ENCODE measurements at regions not wholly inside any gene's neighbourhood (a gene's known extent, or its start where the extent isn't known, plus 50 kb on each side); places are given as distances from the start of the nearest gene placed in this dataset.

DNA sequence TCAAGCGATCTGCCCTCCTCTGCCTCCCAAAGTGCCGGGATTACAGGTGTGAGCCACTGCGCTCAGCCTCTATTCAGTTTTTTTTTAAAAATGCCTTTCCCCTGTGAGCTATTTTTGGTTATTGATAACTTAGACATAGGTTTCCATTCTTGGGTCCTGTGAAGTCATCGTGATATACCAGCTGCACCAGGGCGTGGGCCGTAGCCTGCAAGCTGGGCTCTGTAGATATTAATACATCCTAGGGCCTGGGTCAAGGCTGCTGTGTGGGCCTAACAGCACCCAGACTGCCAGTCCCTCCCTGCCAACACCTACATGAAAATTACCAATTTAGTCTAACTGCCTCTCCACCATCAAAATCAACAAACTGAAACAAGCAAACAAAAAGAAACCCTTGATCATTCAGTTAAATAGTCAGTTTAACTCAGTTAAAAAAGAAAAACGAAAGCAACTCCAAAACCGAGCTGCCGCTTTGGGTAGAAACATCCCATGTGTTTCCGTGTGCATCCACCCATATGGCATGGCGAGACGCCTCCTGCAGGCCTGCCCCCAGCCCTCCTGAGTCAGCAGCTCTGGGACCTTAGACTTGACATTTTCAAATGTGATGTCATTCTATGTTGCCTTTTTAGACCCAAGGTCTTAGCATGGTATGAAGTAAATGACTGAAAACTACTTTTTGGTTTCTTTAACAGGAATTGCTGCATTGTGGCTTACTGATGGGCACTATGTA lies 330.2 kb downstream of the GLRX3 start:
- DNase-seq: no peak

DNA sequence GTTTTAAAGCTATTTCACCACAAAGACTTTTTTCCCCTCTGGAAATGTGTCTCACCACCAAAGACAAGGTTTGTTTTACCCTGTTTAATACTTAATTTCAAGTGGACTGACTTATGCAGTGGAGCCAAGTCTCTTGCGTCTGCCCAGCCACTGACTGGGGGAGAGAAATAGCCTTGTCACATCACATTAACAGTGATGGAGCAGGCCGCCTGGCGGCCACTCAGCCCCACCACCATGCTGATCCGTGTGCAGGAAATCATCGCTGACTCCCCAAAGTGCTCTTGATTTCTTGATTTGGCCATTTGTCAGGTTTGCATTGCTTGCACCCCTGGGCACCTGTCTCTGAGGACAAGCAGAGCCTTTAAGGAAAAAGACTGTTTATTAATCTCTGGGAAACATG lies 334.1 kb downstream of the GLRX3 start:
- no peak for DNase-seq

GRCh38 chr10:130470973-130471372 lies 334.8 kb downstream of the GLRX3 start:
- DNase-seq: no peak

- no peak for DNase-seq
Measured at GRCh38 chr10:130471486-130471885, 335.3 kb downstream of the GLRX3 start.

GRCh38 chr10:130472236-130472635 lies 336.0 kb downstream of the GLRX3 start:
- no peak for DNase-seq

GRCh38 chr10:130474591-130474990 lies 338.4 kb downstream of the GLRX3 start:
- DNase-seq: no peak

DNA sequence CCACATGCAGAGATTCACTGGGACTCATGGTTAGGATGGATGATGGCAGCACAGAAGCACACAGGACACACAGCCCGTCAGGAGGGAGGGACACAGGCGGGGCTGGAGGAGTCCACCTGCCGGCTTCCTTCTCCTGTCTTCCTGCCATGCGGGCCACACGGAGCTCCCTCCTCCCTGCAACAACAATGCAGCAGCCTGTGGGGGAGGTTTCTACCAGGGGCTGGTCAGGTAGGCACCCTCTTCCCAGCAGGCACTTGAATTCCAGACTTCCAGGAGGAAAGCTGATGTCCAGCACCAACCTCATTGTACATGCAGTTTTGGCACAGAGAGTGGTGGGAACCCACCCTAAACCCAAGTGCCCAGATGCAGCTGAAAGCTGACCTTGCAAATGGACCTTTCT lies 341.2 kb downstream of the GLRX3 start:
- no peak for DNase-seq

DNA sequence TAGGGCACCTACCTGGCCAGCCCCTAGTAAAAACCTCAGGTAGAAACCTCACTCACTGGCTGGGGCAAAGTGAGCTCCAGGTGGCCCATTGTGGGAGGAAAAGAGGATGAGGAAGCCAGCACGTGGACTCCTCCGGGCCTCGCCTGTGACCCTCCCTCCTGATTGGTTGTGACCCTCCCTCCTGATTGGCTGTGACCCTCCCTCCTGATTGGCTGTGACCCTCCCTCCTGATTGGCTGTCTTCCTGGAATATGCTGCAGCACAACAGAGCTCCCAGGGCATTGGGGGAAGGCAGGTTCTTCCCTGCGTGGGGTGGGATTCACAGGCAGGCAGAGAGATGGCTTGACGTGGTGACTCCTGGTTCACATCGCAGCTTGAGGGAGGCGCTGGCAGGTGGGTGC lies 343.0 kb downstream of the GLRX3 start:
- no peak for DNase-seq

- no peak for DNase-seq
Measured at GRCh38 chr10:130479926-130480325, 343.7 kb downstream of the GLRX3 start.

GRCh38 chr10:130480491-130480890 lies 344.3 kb downstream of the GLRX3 start:
- no peak for DNase-seq

DNA sequence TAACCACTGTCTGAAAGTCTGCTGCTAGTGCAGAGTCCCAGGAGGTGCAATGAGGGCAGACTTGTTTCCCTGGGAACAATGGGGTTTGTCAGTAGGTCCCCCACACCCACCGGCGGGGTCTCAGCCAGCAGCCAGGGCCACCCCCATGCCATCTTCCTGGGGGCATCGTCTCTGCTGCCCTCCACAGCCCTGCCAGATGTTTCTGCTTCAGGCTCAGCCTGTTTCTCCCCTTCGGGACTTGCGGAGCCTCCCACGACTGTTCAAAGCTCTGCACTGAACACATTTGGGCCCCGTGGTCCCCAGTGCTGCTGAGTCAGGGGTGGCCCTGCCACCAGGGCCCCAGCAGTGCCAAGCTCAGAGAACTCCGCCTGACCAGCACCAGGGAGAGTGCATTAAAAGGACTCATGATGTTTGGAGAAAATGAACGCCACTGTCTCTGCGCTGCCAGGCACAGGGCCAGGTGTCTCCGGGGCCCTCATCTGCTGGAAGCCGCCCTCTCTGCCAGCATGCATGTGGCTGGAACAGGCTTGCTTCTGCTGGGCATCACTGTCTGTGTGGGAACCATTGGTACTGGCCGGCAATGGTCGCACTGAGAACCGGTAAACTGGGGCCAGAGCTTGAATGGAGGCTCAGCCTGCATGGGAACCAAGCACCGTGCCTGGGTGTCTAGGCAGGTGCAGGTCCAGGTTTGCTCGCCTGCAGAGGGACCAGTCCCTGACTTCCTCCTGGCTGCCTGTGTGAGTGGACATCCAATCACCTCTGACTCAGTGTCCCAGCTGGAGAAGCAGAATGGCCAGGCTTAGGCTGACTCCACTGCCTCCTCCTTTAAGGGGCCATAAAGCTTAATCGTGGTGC lies 345.1 kb downstream of the GLRX3 start:
- no peak for DNase-seq

DNA sequence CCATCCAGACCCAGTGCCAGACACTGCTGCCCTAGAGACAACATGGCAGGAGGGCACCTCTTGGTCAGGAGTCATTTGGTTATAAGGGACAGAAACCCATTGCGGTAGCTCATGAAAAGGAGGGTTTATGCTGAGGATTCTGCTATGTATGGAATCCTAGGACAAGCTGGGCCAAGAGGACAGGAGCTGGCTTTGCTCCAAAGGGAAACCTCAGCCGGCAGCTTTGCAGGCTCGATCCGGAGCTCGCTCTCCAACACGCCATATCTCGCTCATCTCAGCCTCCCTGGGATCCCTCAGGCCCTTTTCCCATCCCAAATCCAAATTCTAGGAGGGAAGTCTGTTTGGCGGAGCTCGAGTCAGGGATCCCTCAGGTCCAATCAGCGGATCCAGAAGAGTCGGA lies 345.7 kb downstream of the GLRX3 start:
- no peak for DNase-seq

GRCh38 chr10:130483691-130484467 lies 347.7 kb downstream of the GLRX3 start:
- DNase-seq: no peak

GRCh38 chr10:130484468-130485180 lies 348.4 kb downstream of the GLRX3 start:
- no peak for DNase-seq

DNA sequence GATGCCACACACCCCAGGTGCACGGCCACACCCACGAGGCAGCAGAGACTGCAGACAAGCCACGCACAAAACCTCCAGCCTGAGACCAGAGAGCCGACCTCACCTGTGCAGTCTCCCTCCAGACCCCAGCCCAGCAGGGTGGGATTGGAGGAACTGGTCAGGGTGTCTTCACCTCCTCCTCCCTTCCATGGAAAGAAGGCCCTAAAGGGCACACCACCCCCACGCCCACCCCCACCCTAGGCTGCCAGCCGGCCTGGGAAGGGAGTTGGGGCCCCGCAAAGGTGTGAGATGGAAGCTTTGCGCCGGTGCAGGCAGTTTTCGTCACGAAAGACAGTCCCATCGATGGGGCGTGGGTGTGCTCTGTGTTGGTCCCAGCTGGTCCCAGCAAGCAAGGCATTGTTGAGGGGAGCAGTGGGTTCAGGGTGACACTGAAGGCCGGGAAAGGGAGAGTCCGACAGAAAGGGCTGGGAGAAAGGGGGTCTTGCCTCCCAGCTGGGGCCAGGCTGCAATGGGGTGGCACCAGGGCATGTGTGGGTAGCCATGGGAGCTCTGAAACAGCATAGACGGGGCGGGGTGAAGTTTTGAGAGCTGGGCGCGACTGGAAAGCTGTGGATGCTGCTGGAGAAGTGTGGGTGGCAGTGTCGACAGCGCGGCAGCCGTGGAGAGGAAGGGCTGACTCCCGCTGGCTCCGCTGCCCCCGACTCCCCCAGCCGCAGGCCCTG lies 349.2 kb downstream of the GLRX3 start:
- no peak for DNase-seq

DNA sequence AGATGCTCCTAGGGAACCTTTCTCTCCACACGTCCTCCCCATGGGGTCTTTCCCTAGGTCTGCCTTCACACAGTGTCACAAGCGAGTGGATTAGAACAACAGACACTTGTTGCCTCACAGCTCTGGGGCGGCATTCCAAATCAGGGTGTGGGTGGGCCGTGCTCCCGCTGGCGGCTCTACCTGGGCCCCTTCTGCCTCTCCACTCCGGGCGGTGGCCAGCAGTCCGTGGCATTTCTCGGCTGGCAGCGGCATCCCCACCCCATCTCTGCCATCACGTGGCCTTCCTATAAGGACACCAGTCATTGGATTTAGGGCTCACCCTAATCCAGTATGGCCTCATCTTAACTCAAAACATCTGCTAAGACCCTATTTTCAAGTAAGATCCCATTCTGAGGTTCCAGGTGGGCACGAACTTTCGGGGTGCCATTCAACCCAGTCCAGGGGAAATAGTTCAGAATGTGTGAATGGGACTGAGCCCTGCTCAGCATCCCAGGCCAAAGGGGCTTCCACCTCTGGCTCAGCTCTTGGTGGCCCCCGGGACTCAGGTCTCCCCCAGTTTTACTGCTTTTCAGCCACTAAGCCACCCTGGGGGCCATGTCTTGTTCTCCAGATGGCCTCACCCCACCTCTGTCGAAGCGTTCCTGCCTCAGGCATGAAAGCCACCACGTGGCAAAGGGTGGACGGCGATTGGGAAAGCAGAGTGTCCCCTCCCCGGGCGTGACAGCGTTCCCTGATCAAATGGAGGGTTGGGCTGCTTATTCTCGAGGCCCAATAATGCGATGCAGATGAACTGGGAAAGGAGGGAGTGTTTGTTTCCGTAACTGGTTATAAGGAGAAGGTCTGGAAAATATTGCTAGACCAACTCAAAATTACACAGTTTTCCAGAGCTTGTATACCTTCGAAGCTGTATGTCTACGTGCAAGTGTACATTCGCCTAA lies 350.0 kb downstream of the GLRX3 start:
- no peak for DNase-seq

- no peak for DNase-seq
Measured at GRCh38 chr10:130486906-130487305, 350.7 kb downstream of the GLRX3 start.

GRCh38 chr10:130487566-130487965 lies 351.4 kb downstream of the GLRX3 start:
- no peak for DNase-seq

DNA sequence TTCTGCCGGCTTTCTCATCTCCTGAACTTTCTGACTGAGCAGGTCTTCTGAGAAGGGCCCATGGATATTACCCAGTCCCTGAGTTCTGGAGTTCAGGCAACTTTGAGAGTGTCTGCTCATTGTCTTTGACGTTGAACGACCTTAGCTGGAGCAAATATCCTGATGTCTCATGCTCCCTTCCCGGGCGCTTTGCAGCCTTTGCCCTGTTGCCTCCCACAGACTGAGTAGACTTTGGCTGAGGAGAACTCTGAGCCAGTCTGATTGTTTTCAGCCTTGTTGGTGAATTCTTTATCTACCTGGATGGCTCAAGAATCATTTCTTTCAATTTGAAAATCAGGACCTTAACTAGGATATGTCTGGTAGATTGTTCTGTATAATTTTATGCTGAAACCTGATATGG lies 353.7 kb downstream of the GLRX3 start:
- no peak for DNase-seq

- DNase-seq: no peak
Measured at GRCh38 chr10:130491011-130491692, 355.0 kb downstream of the GLRX3 start.
